ENCODE measurements at regions not wholly inside any gene's neighbourhood (a gene's known extent, or its start where the extent isn't known, plus 50 kb on each side); places are given as distances from the start of the nearest gene placed in this dataset.

DNA sequence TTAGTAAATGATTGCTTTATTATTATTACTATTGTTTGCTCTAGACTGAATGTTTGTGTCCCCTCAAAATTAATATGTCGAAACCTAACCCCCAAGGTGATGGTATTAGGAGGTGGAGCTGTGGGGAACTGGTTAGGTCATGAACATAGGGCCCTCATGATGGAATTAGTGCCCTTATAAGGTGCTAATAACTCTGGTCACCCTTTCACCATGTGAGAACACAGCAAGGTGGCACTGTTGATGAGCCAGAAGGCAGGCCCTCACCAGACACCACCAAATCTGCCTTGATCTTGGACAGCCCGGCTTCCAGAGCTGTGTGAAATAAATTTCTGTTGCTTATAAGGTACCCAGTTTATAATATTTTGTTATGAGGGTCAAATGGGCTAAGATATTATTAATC is 95.8 kb downstream of the BDNF start:
- ChIA-PET CTCF (no interaction called here), POLR2A (no interaction called here)
- Histone ChIP-seq H3K27ac (no peak overlapping the region), H3K4me1 (no peaks in the 10 kb centered on the region), H3K9me3 (no peaks in the 10 kb centered on the region), H3K4me2 (no peak overlapping the region), H3K4me3 (no peak overlapping the region)
- no peak for TF ChIP-seq RCOR1 (IDR thresholded peaks at IDR 0.05; ENCODE audit: low read depth, low read length)
- TF ChIP-seq, protein P1, sequence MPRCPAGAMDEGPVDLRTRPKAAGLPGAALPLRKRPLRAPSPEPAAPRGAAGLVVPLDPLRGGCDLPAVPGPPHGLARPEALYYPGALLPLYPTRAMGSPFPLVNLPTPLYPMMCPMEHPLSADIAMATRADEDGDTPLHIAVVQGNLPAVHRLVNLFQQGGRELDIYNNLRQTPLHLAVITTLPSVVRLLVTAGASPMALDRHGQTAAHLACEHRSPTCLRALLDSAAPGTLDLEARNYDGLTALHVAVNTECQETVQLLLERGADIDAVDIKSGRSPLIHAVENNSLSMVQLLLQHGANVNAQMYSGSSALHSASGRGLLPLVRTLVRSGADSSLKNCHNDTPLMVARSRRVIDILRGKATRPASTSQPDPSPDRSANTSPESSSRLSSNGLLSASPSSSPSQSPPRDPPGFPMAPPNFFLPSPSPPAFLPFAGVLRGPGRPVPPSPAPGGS (IDR thresholded peaks at IDR 0.05) = no peak
- no peak for TF ChIP-seq ZFP36 (IDR thresholded peaks at IDR 0.05; ENCODE audit: borderline replicate concordance, partially characterized antibody)
- no peak for TF ChIP-seq HOXB13 (CRISPR knock-in tag; IDR thresholded peaks at IDR 0.05; ENCODE audit: low read depth)
- no peak for TF ChIP-seq FOXS1 (CRISPR knock-in tag; IDR thresholded peaks at IDR 0.05)
- TF ChIP-seq, protein P2, sequence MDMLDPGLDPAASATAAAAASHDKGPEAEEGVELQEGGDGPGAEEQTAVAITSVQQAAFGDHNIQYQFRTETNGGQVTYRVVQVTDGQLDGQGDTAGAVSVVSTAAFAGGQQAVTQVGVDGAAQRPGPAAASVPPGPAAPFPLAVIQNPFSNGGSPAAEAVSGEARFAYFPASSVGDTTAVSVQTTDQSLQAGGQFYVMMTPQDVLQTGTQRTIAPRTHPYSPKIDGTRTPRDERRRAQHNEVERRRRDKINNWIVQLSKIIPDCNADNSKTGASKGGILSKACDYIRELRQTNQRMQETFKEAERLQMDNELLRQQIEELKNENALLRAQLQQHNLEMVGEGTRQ (IDR thresholded peaks at IDR 0.05) = no peak
- no peak for TF ChIP-seq BHLHE40 (IDR thresholded peaks at IDR 0.05; ENCODE audit: low read depth, low read length)
- WGBS (ENCODE audit: missing lambda C conversion rate) = 47% methylated on average over 2 of the region's 2 CpGs
- no peak for DNase-seq (ENCODE audit: low read depth in 1 of 2, low spot score in 1 of 2)
- no peak for ATAC-seq
- FAIRE-seq = no peak

DNA sequence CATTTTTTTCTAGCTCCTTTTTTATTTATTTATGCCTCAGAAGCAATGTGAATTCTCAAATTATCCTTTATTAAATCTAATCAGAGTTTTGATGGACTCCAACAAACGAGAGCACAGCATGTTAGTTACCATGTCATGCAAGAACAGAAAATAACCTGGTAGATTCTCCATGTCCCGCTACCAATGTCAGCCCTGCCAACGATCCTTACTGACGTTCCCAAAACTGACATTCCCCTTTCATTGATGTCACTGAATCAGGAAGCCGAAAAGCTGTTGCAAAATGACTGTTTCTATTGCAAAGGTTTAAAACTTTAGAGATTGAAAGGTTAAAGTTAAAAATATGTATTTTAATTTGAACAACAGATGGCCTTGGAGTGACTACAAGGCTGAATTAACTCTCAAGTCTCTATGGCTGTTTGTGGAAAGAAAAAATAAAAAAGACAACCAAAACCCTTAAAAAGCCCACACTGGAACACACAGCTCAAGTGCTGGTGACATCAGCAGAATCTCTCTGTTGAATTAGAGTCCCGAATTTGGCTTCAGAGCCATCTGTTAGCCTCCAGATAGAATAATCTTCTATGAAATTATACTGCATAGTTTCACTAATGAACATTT is 96.8 kb downstream of the BDNF start:
- TF ChIP-seq CBX2 (IDR thresholded peaks at IDR 0.05; ENCODE audit: borderline replicate concordance, low read depth) (no peak), HEYL (CRISPR knock-in tag; IDR thresholded peaks at IDR 0.05) (no peak), ZNF302 (CRISPR knock-in tag; IDR thresholded peaks at IDR 0.05) (no peak), ZFP36 (IDR thresholded peaks at IDR 0.05; ENCODE audit: borderline replicate concordance, partially characterized antibody) (no peak), POLR2A (IDR thresholded peaks at IDR 0.05; ENCODE audit: low read length) (no peak), ZSCAN20 (CRISPR knock-in tag; IDR thresholded peaks at IDR 0.05) (no peak), KDM1A (IDR thresholded peaks at IDR 0.05; ENCODE audit: low read depth) (no peak), RCOR1 (IDR thresholded peaks at IDR 0.05; ENCODE audit: low read depth, low read length) (no peak), MYC (IDR thresholded peaks at IDR 0.05; ENCODE audit: borderline replicate concordance, low read length) (no peak), SMC3 (IDR thresholded peaks at IDR 0.05) (no peak), EHMT2 (IDR thresholded peaks at IDR 0.05; ENCODE audit: low read depth) (no peak), FOSL2 (IDR thresholded peaks at IDR 0.05) (no peak), FOSL2 (CRISPR knock-in tag; IDR thresholded peaks at IDR 0.05) (no peak)
- TF ChIP-seq, protein P3, sequence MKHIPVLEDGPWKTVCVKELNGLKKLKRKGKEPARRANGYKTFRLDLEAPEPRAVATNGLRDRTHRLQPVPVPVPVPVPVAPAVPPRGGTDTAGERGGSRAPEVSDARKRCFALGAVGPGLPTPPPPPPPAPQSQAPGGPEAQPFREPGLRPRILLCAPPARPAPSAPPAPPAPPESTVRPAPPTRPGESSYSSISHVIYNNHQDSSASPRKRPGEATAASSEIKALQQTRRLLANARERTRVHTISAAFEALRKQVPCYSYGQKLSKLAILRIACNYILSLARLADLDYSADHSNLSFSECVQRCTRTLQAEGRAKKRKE (CRISPR knock-in tag; IDR thresholded peaks at IDR 0.05; ENCODE audit: low read depth) = no peak
- TF ChIP-seq, protein P4, sequence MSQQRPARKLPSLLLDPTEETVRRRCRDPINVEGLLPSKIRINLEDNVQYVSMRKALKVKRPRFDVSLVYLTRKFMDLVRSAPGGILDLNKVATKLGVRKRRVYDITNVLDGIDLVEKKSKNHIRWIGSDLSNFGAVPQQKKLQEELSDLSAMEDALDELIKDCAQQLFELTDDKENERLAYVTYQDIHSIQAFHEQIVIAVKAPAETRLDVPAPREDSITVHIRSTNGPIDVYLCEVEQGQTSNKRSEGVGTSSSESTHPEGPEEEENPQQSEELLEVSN (IDR thresholded peaks at IDR 0.05; ENCODE audit: borderline replicate concordance, low read depth) = no peak
- no peak for ATAC-seq
- ChIA-PET CTCF (no interaction called here), POLR2A (no interaction called here)
- Histone ChIP-seq H3K4me3 (no peak overlapping the region), H3K27ac (no peak overlapping the region), H3K4me2 (no peak overlapping the region), H3K4me1 (no peaks in the 10 kb centered on the region), H3K9me3 (no peaks in the 10 kb centered on the region)
- no peak for DNase-seq (ENCODE audit: low read depth in 1 of 2, low spot score in 1 of 2)
- no peak for FAIRE-seq
- 65% methylated on average over 6 of the region's 6 CpGs for WGBS (ENCODE audit: missing lambda C conversion rate)

DNA sequence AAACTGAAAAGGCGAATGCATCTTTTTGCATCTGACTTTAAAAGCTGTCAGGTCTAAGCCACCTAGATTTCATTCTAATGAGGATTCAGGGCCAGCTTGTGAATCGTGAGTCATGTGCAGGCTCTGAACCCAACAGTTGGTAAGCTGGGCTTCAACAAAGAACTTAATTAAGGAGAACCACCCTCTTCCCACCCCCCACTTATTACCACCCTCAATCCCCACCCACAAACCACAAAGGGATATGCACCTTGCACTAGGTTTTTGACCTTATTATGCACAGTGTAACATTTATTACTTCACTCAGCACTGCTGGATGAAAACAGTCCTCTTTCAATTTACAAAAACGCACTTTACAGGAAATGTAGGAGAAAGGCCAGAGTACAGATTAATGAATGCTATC is 94.1 kb upstream of the LIN7C start:
- TF ChIP-seq MYC (IDR thresholded peaks at IDR 0.05; ENCODE audit: borderline replicate concordance, low read length) (no peak), TFCP2L1 (CRISPR knock-in tag; IDR thresholded peaks at IDR 0.05) (no peak), FOXS1 (CRISPR knock-in tag; IDR thresholded peaks at IDR 0.05) (no peak), MAFK (IDR thresholded peaks at IDR 0.05; ENCODE audit: partially characterized antibody) (no peak)
- TF ChIP-seq, protein P5, sequence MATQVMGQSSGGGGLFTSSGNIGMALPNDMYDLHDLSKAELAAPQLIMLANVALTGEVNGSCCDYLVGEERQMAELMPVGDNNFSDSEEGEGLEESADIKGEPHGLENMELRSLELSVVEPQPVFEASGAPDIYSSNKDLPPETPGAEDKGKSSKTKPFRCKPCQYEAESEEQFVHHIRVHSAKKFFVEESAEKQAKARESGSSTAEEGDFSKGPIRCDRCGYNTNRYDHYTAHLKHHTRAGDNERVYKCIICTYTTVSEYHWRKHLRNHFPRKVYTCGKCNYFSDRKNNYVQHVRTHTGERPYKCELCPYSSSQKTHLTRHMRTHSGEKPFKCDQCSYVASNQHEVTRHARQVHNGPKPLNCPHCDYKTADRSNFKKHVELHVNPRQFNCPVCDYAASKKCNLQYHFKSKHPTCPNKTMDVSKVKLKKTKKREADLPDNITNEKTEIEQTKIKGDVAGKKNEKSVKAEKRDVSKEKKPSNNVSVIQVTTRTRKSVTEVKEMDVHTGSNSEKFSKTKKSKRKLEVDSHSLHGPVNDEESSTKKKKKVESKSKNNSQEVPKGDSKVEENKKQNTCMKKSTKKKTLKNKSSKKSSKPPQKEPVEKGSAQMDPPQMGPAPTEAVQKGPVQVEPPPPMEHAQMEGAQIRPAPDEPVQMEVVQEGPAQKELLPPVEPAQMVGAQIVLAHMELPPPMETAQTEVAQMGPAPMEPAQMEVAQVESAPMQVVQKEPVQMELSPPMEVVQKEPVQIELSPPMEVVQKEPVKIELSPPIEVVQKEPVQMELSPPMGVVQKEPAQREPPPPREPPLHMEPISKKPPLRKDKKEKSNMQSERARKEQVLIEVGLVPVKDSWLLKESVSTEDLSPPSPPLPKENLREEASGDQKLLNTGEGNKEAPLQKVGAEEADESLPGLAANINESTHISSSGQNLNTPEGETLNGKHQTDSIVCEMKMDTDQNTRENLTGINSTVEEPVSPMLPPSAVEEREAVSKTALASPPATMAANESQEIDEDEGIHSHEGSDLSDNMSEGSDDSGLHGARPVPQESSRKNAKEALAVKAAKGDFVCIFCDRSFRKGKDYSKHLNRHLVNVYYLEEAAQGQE (IDR thresholded peaks at IDR 0.05) = no peak
- Histone ChIP-seq H3K9me3 (no peaks in the 10 kb centered on the region), H3K27ac (no peak overlapping the region), H3K4me1 (no peaks in the 10 kb centered on the region), H3K4me2 (no peak overlapping the region), H3K4me3 (no peak overlapping the region)
- ATAC-seq = no peak
- FAIRE-seq = no peak
- 73% methylated on average over 3 of the region's 3 CpGs for WGBS (ENCODE audit: missing lambda C conversion rate)
- no peak for DNase-seq (ENCODE audit: low read depth in 1 of 2, low spot score in 1 of 2)
- ChIA-PET POLR2A (no interaction called here), CTCF (no interaction called here)
